Heart left ventricle (tissue), 13 donors: ENCODE measurements at regions not wholly inside any gene's neighbourhood (a gene's known extent, or its start where the extent isn't known, plus 50 kb on each side); places are given as distances from the start of the nearest gene placed in this dataset.

Source experiments
- POLR2A ChIP-seq, 2 donors: fragments of 450-650 bp; IDR thresholded peaks; one replicate each; pipeline ENCODE4 v1.6.1; 2017; ENCODE audit warnings: antibody characterized with exemption in 2 of 2, mild to moderate bottlenecking in 2 of 2, moderate library complexity in 2 of 2
- TF ChIP-seq, protein P1 (sequence below), 12 donors: fragments of 200-600 bp; sonication (generic) in 4 of 12; IDR thresholded peaks; one replicate each; pipeline versions ENCODE4 v1.5.0 to v1.8.0; 2018 to 2022; ENCODE audit warnings: antibody characterized with exemption in 12 of 12, mild to moderate bottlenecking in 5 of 12
- donor health status: ischemic (EF 13 %, LVEDD 7.1; RV severe dilation, severe dysfunction).
- donor health status: DM: no; HTN: yes; CAD: no.
- donor health status: DM: no; HTN: no; CAD: no.
- donor health status: ischemic (EF 25% LVEDD 6.9; RV normal size, moderate dysfunction).
- donor health status: ischemic (EF 25% LVEDD 5.7; RV mildly dilated, moderate dysfunction).
- donor health status: ischemic (EF 35%, LVEDD 5.7; RV mildly dilated, moderate dysfunction).
- donor health status: nonischemic (EF 11% LVEDD 7.7; RV severe dilation, severe dysfunction).
- donor health status: DM: yes; HTN: yes; CAD: no.
- donor health status: PGD.
- donor health status: ischemic (EF 29% LVEDD 5.4; RV normal size, mild dysfunction).
- donor health status: nonischemic (EF 23%, LVEDD 6.1; RV moderate dilation, normal function).

- TF ChIP-seq, protein P1, sequence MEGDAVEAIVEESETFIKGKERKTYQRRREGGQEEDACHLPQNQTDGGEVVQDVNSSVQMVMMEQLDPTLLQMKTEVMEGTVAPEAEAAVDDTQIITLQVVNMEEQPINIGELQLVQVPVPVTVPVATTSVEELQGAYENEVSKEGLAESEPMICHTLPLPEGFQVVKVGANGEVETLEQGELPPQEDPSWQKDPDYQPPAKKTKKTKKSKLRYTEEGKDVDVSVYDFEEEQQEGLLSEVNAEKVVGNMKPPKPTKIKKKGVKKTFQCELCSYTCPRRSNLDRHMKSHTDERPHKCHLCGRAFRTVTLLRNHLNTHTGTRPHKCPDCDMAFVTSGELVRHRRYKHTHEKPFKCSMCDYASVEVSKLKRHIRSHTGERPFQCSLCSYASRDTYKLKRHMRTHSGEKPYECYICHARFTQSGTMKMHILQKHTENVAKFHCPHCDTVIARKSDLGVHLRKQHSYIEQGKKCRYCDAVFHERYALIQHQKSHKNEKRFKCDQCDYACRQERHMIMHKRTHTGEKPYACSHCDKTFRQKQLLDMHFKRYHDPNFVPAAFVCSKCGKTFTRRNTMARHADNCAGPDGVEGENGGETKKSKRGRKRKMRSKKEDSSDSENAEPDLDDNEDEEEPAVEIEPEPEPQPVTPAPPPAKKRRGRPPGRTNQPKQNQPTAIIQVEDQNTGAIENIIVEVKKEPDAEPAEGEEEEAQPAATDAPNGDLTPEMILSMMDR (IDR thresholded peaks at IDR 0.05): no peak
- TF ChIP-seq POLR2A (IDR thresholded peaks at IDR 0.05): no peak
Measured at GRCh38 chr13:105787632-105788031, 747.8 kb downstream of the EFNB2 start.
